ENCODE measurements at regions not wholly inside any gene's neighbourhood (a gene's known extent, or its start where the extent isn't known, plus 50 kb on each side); places are given as distances from the start of the nearest gene placed in this dataset.

DNA sequence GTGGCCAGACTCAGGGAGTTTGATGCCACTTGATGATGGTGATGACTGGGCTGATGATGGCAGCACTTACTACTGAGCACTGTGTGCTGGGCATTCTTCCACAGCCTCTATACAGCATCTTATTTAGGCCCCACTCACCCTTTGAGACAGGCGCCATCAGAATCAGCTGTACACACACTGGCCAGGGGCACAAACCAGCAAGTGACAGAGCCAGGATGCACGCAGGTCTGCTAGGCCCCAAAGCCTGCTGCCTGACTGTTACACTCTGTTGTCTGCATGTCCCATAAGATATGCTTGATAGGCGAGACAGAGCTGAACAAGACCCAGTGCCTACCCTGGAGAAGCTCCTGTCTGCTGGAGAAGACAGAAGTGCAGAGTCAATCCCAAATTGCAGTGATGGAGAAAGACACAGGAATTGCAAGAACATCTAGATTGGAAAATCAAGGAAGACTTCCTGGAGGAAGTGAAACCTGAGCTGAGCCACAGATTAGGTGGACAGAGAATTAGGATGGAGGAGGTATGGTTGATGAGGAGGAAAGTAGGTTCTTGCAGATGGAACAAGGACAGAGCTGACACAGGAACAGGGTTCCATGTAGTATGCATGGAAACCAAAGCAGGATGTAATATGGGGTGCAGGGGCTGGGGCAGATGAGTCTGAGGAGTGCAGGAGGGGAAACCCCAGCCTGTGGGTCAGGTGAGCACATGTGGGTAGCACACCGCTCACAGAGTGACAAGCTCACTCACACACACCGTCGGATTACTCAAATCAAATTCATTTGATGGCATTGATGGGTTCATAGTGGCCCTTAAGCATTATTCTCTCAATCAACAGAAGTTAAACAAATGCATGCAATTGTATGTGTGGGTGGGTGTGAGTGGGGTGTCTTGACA is 117.3 kb downstream of the BEGAIN start:
- DNase-seq: no peak

- no peak for DNase-seq
Observed at GRCh38 chr14:100470523-100470897, 116.7 kb downstream of the BEGAIN start.

GRCh38 chr14:100471441-100472093 is 115.7 kb downstream of the BEGAIN start:
- DNase-seq: no peak

DNA sequence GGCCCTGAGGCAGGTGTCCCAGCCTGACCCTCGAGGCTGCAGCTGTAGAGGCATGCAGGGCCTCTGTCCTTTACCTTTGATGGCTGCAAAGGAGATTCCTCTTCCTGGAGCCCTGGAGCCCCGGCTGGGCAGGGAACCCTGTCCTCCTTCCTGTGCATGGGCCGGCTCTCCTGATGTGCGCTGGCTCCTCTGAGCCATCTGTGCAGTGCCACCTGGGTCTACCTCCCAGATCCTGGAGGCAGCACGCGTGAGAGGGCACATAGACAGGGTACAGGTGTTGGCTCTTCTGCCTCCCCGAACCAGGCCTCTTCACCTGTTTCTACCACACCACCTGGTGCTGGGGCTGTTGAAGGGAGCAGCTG is 115.1 kb downstream of the BEGAIN start:
- no peak for DNase-seq

- no peak for DNase-seq
Observed at GRCh38 chr14:100472491-100472890, 114.7 kb downstream of the BEGAIN start.

DNA sequence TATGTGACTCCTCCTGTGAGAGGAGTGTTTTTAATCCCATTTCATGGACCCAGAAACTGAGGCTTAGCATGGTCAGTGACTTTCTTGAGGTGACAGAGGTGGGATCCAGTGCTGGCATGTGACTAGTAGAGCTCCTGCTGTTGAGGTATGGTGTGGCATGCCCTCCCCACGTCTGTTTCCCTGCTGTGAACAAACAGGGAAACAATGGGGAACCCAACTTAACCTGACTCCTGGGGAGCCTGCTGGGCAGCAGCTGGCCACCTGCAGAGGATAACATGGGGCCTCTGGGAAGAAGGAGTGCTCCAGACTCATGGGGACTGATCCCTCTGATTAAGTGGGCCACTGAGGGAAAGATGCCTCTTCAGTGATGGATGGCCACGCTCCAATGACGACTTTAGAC is 114.0 kb downstream of the BEGAIN start:
- no peak for DNase-seq

DNA sequence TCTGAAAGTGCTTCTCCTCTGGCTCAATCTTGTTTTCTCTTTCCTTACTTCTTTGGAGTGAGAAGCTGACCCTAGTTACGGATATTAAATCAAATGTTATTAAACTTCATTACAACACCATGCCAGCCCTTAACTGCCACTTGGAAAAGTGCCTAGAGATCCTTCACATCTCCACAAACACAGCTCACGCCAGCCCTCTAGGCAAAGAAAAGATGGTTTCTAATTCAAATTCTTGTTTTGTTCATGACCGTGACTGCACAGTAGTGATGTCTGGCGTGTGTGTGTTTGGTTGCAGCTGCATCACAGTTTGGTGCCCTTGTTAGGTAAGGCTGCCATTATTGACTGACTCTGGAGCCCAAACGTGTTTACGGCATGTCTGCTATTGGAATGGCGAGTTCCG is 113.0 kb downstream of the BEGAIN start:
- DNase-seq: no peak

GRCh38 chr14:100475268-100475667 is 111.9 kb downstream of the BEGAIN start:
- no peak for DNase-seq

GRCh38 chr14:100476012-100476822 is 111.0 kb downstream of the BEGAIN start:
- no peak for DNase-seq

GRCh38 chr14:100484531-100485267 is 102.5 kb downstream of the BEGAIN start:
- no peak for DNase-seq

- peak; percentile 31 for DNase-seq
Observed at GRCh38 chr14:100486025-100486828, 101.0 kb downstream of the BEGAIN start.

Measured in GDM1 (cell line).